T47D (cell line): ENCODE measurements at regions not wholly inside any gene's neighbourhood (a gene's known extent, or its start where the extent isn't known, plus 50 kb on each side); places are given as distances from the start of the nearest gene placed in this dataset.

Source experiments
- DNase-seq, 2 experiments: peaks; one replicate each; pipeline versions ENCODE4 v3.0.0 to v3.0.0-alpha.2; 2011 to 2012; ENCODE audit warnings: low read depth in 1 of 2, low spot score in 1 of 2
- JUND ChIP-seq: IDR thresholded peaks from 2 replicates; pipeline ENCODE4 v1.6.1; 2012; ENCODE audit warnings: low read depth
- in situ Hi-C: cut with HindIII; loops from 2 replicates; pipeline ENCODE4 v1.10.0; 2016; ENCODE audit warnings: low sequenced_read_pairs, low pct_unique_long_range_greater_than_20kb

DNA sequence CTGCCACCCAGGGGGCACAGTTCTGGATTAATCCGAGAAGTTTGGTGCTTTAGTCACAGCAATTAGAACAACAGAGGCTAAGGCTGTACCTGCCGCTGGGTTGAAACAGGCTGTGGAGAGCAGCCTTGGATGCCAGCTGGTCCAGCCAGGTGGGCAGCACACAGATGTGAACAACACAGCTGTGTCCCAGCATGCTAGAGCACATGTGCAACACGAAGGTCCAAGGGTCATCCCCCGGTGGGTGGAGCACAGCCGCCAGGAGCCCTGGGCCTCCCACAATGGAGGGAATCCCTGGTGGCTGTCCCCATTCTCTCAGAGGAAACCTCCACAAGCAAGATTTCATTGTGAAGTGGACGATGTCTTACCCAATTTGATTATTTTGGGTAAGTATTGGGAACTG lies 99.2 kb upstream of the SYNDIG1 start:
- in situ Hi-C loops, result no loop called here
- TF ChIP-seq JUND, result no peak
- no peak for DNase-seq

DNA sequence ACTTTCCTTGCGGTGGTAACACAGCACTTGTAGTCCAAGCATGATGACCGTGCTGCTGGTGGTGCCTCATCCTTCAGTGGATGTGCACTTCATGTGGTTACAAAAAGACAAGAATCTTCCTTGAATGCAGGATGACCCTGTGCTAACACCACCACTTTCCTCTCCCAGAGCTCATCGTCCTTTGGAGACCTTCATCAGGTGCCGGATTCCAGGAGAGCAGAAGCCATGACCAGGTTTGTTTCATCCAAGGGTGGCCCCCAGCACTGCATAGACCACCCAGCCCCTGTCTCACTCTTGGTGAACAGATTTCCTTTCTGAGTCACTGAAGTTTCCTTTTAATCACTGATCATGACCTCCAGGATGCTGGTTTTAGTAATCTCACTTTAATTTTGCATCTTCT lies 101.2 kb upstream of the SYNDIG1 start:
- no peak for TF ChIP-seq JUND
- no peak for DNase-seq
- in situ Hi-C loops, result no loop called here

DNA sequence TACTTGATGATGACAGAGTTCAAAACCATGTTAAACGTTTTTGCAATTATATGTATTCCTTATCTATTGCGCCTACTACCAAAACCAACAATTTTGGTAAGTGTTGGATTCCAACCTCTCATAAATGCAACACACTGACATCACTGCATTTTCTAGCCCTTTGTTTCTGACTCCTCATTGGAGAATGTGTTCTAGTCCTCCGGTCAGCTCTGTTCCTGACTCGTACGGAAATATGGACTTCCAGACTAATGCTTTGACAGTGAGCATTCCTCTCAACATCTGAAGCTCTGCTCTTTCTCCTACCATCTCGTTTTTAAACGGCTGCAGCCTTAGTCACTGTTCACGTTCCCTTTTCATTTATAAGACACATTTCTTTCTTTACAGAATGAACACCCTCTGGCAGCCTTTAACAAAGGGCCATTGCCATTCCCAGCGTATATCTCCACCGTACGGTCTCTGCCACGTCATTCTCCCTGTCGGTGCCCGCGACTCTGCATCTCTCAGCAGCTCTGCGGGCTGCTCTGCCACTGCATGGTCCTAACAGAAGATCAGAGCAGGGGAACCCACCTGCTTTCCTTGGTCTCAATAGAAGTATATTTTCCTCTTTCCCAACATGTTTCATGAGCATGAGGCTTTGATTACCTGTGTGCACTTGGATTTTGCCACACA lies 103.0 kb upstream of the SYNDIG1 start:
- in situ Hi-C loops, result no loop called here
- DNase-seq, result no peak
- no peak for TF ChIP-seq JUND

DNA sequence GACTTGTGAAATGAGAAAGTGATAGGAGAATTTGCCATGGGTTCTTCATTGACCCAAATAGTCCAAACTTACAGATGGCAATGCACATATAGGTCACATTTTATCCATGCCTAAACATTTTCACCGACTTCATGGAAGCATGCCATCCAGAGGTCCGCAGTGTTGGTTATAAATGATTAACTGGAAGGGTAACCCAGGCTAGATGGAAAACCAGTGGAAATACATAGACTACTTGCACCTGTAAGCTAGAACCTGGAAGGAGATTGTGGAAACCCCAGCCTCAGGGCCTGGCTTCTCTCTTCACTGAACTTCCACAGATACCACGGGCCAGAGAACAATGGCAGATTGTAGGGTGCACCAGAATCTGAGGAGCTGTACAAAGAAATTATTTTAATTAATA lies 103.8 kb upstream of the SYNDIG1 start:
- TF ChIP-seq JUND, result no peak
- DNase-seq, result no peak
- in situ Hi-C loops, result no loop called here

DNA sequence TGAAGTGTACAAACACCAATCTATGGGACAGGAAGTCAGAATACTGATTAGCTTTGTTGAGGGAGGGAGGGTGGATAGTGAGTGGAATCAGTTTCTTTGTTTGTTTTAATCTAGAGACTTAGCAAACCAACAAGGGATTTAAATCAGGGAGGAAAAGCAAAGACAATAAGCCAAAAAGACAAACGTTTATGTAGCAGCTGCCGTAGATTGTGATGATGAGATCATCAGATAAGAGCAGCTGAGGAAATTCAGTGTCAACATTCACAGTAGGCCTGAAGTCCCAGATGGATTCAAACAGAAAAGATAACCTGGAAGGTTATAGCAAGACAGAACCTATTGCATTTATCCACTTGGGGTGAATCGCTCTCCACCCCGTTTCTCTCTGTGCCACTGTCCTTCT lies 104.9 kb upstream of the SYNDIG1 start:
- TF ChIP-seq JUND, result no peak
- no peak for DNase-seq
- in situ Hi-C loops, result no loop called here

DNA sequence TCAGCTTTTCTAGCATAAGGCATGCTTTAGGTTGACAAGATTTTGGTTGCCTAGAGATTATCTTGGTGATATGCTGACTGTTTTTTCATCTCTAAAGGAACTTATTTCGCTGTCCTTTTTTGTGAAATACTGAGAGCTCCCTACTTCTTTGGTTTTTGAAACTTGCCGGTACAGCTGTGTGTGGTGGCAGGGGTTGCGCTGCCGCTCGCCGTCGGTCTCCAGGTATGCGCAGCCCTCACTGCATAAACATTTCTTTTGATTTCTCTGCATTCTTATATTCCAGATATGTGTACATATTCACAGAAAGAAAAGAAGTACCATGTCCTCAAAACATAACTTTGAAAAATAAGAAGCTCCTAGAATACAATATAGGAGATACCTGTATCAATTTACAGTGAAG lies 106.4 kb upstream of the SYNDIG1 start:
- TF ChIP-seq JUND, result no peak
- no peak for DNase-seq
- in situ Hi-C loops, result no loop called here

DNA sequence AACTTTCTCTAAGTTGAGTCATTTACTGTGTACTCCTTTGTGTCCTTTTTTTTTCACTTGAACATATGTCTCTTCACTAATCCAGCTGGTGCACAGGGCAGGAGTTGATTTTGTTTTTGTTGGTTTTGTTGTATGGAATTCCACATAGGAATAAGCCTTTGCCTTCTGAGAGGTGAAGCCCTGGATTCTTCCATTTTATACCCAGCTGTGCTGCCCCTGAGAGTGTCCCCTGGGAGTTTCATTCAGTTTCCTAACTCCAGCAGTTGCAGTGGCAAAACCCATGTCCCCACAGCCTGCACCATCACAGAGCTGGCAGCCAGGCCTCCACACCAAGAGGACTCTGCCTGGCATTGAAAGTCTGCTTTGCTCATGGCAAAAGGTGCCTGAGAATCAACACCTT lies 107.3 kb upstream of the SYNDIG1 start:
- no peak for DNase-seq
- in situ Hi-C loops, result no loop called here
- no peak for TF ChIP-seq JUND

DNA sequence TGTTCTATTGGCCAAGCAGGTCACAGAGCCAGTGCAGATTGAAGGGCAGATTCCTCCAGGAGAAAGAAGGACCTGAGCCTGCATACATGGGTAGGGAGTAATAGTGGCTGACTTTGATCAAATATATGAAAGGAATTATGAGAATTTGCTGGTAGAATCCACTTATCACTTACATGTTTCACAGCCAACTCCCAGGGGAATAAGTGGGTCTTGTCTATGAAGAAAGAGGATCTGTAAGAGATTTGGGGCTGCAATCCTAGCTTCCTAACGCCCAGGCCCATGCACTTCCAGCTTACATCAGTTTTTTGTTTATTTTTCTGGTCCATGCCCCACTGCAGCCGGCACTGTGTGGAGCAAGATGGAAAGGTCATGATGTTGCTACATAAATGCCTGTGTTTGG lies 107.9 kb upstream of the SYNDIG1 start:
- no peak for DNase-seq
- TF ChIP-seq JUND, result no peak
- in situ Hi-C loops, result no loop called here

DNA sequence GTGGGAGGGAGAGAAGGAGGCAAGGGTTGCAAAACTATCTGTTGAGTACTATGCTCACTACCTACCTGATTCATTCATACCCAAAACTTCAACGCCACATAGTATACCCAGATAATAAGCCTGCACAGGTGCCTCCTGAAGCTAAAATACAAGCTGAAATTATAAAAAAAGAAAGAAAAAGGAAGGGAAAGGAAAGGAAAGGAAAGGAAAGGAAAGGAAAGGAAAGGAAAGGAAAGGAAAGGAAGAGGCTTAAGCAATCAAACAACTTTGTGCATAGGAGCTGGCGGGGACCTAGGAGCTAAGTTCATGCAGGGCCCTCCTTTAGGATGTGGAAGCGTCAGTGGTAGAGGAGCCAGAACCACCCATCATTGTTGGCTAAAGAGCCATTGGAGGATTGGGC lies 108.9 kb upstream of the SYNDIG1 start:
- no peak for TF ChIP-seq JUND
- DNase-seq, result no peak
- in situ Hi-C loops, result no loop called here

DNA sequence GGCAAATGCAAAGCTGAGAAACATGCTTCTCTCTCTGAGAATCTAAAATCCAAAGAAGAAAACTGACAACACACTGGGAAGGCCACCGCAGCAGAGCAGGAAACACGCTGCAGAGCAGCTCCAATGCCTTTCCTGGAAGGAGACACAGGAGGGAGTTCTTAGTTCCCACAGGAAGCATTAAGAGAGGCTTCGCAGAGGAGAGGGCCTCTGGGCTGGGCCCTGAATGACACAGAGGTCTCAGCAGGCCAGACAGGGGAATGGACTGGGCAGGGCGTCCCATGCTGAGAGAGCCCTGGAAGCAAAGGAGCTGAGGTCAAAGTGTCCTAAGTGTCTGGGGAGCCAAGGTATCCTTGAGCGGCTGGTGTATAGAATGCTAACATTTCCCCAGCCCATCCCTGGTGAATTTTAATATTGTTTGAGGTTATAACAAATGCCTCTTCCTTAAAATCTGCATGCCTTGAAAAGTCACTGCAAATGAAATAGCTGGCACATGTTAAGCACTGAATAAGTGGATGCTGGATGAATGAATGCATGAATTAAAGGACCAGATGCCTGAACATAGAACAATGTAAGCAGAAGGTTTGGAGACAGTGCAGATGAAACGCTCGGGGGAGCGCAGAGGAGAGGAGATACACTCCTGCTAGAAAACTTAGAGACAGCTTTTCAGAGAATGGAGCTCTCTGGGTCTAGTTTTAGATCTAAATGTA lies 110.0 kb upstream of the SYNDIG1 start:
- in situ Hi-C loops, result no loop called here
- TF ChIP-seq JUND, result no peak

DNA sequence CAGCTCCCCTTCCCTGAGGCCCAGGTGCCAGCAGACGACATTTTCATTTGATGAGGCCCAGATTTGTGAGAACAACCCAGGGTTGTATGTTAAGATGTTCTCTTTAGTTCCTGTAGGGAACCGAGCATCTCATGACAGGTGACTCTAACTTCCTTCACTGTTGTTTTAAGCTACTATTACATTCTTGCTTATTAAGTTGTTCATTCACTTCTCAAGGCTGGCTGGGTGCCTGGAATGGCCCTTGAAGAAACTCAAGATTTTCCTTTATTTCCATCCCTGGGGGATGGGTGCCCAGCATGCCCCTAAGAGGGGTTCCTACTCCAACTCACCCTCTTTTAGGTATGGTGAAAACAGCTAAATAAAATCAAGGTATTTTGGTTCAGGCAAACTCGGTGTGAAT lies 111.5 kb upstream of the SYNDIG1 start:
- no peak for TF ChIP-seq JUND
- in situ Hi-C loops, result no loop called here
- DNase-seq, result no peak

More for the DNA sequence above, 110.0 kb upstream of the SYNDIG1 start:
- DNase-seq, result no peak

DNA sequence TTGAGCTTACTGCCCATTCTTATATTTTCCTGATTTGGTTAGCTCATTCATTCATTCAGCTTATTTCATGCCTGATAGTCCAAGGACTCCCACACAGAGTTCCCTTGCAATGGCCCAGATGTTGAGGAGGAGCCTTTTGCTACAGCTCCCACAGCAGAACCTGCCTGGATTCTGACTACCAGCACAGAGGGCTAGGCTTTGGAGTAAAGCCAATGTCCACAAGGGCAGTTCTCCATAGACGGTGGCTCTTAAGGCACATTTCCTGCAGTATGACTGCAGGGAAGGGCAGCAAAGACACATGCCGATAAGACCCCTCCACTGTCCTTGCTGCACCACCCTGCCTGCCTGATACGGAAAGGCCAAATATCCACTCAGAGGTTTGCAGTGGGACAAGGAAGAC lies 112.3 kb upstream of the SYNDIG1 start:
- in situ Hi-C loops, result no loop called here
- peak in 1 of 2 experiments; percentile 38 for DNase-seq
- TF ChIP-seq JUND, result no peak

DNA sequence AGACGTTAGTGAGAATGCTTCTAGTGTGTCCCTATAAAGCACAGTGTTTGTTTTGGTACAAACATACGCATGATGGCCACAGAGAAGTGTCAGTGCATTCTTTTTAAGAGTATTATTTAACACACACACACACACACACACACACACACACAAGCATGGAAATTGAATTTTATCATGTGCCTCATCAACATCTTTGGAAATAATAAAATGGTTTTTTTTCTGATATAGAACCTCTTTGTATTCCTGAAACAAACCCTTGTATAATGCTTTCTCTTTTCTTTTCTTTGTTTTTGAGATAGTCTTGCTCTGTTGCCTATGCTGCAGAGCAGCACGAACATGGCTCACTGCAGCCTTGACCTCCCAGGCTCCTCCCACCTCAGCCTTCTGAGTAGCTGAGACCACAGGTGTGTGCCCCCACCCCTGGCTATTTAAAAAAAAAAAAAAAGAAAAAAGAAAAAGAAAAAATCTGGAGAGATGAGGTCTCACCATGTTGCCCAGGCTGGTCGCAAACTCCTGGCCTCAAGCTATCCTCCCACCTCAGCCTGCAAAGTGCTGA lies 116.2 kb upstream of the SYNDIG1 start:
- in situ Hi-C loops, result no loop called here
- TF ChIP-seq JUND, result no peak
- DNase-seq, result no peak
